HG02588 (cell line): ENCODE measurements at regions not wholly inside any gene's neighbourhood (a gene's known extent, or its start where the extent isn't known, plus 50 kb on each side); places are given as distances from the start of the nearest gene placed in this dataset.

Experiments used
- ATAC-seq: cut with Tn5 transposase; IDR thresholded peaks from one replicate; pipeline ENCODE4 v1.9.1; 2021; ENCODE audit warnings: mild to moderate bottlenecking, moderate library complexity; ENCODE audit not compliant: unreplicated experiment

- ATAC-seq, result no peak
Observed at GRCh38 chr21:41112740-41113692, 54.9 kb upstream of the BACE2 start.

GRCh38 chr21:41115851-41116250 is 52.1 kb upstream of the BACE2 start:
- no peak for ATAC-seq
